ENCODE measurements at regions not wholly inside any gene's neighbourhood (a gene's known extent, or its start where the extent isn't known, plus 50 kb on each side); places are given as distances from the start of the nearest gene placed in this dataset.
"Not testable (repeated sequence)": the region's sequence is repeated elsewhere in the genome, so short reads cannot be mapped to it uniquely, and the experiment has no call there.

DNA sequence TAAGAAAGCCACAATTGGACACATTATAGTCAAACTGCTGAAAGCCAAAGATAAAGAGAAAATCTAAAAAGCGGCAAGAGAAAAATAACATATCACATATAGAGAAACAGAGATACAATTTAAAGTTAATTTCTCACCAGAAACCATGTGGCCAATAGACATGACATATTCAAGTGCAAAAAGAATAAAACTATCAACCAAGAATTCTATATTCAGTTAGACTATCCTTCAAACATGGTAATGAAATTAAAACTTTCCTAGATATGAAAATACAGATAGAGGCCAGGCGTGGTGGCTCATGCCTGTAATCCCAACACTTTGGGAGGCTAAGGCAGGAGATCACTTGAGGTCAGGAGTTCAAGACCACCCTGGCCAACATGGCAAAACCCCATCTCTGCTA is 129.1 kb upstream of the RNF32 start:
- no peak for DNase-seq

DNA sequence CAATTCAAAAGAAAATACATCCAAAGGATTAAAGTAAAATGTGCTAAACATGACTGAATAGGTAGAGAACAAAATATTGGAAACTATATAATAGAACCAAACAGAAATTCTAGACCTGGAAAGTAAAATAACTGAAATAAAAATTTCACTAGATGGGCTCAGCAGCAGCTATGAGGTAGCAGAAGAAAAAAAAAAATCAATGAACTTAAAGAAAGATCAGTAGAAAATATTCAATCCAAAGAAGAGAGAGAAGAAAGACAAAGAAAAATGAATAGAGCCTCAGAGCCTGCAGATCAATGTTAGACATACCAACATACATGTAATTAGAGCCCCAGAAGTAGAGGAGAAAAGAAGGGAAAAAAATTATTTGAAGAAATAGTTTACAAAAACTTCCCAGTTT is 129.6 kb upstream of the RNF32 start:
- no peak for DNase-seq

DNA sequence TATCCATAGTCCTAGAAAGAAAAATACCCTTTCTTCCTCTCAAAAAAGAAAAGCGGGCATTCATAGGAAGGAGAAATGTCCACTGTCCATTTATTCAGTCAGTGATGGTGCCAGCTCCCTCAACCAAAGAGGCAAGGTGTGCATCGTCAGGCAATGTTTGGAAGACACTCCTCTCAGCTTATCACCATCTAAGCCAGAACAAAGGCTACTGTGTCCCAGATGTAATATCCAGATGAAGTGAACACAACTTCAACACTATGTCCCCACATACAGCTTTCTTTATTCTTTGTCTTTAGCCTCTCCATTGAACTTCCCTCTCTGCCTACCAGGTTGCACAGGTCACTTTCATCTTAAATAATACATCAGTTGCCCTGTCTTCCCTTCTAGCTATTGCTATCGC is 131.4 kb upstream of the RNF32 start:
- no peak for DNase-seq

DNA sequence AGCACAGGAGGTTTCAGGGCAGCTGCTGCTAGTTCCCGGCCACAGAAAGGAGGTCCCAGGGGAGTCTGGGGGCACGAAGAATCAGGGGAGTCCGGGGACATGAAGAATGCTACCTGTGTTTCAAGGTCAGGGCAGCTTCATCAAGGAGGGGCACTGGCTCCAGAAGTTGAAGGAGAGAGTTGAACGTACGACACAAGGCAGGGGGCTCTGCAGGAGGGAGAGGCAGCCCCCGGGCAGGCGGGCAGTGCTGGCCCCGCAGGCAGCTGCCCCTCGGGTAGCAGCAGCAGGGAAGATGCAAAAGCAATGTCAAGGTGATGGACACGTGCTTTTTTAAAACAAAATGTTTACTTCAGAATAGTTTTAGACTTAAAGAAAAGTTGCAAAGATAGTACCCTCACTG is 134.7 kb upstream of the RNF32 start:
- DNase-seq, result no peak

DNA sequence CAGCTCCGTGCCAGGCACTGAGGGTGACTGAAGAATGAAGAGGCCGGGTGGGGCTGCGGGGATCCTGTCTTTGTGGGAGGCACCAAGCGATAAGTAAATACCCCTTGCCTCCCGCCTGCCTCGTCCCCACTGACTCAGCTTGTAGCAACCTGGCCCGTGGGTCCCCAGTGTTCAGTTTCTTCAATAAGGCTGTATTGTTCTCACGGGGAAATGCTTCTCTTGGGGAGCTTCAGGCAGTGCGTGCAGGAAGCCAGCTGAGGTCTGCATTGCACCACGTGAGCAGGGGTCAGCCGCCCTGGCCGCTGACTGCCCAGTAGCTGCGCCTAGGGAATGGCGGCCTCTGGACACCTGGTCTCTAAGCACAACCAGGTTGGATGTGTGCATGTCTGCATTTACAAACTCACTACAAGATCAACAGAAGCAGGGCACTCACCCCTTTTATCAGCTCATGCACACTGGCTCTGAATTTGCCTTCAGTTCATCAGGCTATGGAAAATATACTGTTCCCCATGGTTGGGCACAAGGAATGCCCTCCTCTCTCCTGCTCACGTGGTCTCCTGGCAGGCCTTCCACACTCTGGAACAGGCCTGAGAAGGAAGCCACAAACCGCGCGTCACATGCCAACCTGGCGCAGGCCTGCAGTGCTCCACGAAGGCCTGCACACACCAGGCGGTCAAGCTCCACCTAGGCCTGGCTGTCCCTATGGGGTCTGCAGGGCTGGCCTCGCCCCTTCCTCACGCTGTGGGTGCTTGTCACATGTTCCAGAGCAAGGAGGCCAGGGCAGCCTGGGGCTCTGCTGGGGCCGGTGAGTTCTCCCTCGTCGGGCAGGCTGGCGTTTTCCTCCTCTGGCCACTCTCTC is 135.7 kb upstream of the RNF32 start:
- DNase-seq, result no peak

DNA sequence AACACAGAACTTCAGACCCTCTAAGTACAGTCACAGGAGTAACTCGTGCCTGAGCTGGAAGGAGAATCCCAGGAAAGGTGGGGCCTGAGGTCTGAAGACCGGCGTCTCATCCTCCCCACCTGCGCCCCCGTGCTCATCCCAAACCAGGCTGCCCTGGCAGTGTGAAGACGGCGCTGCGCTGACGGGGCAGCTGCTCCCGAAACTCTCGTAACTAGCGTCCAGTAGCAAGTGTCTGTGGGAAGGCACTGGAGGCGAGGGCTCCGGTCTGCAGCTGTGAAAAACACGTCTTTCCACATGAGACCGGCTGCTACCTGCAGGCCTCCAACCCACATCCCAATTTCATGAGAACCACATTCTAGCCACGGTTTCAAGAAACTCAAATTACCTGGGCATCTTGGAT is 136.6 kb upstream of the RNF32 start:
- DNase-seq, result no peak

DNA sequence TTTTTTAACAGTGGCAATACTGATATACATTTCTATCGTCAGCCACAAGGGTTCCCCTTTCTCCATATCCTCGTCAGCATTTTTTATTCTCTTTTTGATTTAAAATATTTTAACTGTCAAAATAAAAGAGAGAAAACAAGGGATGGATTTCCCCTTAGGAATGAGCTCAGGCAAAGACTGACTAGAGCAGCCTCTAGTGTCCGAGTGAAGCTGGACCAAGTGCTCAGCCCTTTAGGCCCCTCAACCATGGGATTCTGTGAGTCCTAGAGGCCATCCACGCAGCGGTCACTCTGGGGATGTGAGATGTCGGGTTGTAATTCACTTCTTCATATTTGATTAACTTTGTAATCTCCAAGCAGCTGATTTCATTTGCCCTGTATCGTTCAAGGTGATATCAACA is 137.4 kb upstream of the RNF32 start:
- no peak for DNase-seq

DNA sequence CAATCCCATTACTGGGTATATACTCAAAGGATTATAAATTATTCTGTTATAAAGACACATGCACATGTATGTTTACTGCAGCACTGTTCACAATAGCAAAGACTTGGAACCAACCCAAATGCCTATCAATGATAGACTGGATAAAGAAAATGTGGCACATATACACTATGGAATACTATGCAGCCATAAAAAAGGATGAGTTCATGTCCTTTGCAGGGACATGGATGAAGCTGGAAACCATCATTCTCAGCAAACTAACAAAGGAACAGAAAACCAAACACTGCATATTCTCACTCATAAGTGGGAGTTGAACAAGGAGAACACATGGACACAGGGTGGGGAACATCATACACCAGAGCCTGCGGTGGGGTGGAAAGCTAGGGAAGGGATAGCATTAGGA is 138.8 kb upstream of the RNF32 start:
- DNase-seq, result not testable (repeated sequence)

DNA sequence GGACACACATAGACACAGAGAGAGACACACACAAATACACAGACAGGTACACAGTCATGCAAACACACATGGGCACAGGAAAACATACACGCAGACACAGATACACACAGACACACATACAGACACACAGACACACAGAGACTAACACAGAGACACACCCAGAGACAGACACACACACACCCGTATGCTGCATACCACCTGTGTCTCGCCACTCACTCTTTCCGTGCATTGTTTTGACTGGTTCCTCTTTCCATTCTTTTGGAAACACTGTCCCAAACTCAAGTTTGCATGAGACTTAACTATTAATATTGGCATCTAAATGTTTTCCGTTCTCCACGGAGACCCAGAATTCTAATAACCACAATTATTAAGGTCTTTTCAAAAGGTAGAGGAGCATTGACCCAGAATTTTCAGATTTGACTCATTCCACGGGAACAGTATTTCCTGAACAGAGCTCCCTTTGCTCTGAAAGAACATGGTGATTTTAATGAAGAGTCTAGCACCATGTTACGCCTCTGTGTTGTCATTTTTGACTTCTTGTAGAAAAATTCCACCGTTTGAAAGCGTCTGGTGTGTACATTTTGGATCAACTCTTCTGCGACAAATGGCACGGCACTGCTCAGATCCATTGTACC is 141.2 kb upstream of the RNF32 start:
- no peak for DNase-seq

DNA sequence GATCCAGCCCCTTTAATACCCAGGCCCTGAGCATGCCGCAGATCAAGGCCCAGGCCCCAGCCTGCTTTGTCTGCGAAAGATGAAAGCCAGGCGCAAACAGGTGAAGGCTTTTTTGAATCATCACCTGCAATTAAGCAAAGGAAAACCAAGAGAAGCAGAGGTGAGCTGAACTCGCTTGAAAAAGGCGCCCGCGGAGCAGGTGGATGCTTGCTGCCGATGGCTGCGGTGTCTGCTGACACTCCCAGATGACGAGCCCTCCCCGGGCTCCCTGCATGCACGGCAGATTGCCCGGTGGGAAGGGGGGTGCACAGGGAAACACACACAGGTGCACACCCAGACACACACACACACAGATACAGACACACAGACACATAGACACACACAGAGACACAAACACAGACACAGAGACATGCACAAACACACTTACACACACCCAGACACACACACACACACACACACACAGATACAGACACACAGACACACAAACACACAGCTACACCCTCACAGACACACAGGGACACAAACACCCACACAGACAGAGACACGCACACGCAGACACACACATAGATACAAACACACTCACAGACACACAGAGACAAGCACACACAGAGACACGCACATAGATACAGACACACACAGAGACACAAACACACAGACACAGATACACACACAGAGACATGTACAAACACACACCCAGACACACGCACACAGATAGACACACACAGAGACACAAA is 142.6 kb upstream of the RNF32 start:
- DNase-seq, result no peak

DNA sequence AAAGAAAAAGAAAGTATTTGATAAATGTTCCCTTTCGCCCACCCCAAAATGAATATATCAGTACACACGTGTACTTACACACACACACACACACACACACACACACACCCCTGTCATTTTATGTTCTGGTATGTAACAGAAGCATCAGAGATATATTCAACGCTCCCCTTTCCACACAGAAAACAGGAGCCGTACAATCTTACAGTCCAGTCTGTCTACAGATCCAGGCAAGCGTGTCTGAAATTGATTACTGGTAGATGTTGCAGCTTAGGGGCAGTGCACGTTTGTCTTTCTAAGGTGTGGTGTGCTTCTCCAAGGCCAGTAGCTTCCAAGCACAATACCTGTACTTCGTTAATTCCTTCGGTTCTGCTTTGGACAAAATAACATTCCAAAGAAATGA is 143.7 kb upstream of the RNF32 start:
- no peak for DNase-seq

DNA sequence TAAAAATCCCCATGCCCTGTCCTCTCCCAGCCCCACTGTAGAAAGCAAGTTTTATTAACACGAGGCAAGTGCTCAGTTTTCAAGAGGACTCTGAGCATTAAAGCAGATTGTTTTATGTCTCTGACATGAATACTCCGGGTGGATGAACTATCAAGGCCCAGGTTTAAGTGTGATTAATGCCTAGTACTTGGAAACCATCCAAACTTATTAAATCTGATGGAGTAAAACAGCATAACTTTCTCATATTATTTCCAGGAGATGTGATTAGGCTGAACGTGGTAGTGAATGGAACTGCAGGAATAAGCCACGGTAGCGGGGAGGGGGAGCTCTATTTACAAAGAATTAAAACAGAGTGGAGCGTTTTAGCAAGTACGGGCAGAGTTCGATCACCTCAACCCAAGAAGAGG is 144.2 kb upstream of the RNF32 start:
- no peak for DNase-seq

DNA sequence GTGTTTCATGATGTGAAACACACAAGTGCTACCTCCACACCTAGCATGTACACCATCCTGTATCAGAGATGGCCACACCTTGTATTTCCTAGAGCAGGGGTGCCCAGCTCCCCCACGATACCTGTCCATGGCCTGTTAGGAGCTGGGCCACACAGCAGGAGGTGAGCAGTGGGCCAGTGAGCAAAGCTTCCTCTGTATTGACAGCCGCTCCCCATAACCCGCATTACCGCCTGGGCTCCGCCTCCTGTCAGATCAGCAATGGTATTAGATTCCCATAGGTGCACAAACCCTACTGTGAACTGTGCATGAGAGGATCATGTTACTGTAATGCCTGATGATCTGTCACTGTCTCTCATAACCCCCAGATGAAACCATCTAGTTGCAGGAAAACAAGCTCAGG is 145.6 kb upstream of the RNF32 start:
- DNase-seq, result no peak

DNA sequence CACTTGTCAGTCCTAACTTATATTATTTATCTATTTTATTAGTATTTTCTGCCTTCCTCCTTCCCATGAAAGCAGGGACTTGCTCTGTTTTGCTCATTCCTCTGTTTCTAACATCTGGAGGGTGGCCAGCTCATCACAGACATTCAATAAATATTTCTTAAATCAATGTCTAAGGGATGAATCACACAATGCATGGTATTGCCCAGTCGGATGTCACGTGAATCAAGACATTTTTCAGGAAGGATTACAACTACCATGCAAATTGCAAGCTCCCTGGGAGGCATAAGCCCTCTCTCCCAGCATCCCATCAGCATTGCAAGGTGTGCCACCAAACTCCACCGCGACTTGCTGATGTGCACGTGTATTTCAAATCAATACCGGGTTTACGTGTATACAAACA is 146.6 kb upstream of the RNF32 start:
- no peak for DNase-seq

DNA sequence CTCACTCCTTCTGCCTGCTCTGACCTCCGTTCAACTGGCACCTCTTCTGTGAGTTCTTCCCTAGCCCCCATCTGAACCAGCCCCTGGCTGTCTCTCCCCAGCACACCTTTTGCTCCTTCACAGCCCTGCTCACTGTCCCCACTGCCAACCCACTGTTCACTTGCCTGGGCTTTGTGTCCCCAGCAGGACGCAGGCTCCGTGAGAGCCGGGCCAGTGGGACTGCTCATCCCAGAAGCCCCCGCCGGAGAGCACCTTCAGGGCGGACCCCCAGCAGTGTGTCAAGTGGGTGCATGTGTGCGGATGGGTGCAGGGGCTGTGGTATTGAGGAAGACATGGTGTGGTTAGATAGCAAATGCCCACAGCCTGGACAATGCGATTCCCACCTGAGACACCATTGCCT is 148.4 kb upstream of the RNF32 start:
- no peak for DNase-seq

DNA sequence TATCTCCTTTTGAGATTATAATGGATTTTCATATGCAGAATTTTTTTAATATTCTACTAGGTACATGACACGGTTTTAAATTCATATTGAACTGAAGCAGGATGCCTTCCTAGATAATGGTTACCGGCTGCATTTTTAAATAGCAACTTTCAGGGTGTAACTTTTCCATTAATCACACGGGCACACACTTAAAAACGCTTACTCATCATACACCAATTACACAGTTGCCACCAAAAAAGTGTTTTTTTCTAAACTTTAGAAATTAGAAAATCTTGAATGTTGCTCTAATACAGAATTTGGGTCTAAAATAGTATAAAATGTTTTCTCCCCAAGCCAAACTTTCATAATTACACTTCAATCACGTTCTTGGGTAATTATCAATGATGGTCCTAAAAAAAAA is 149.1 kb upstream of the RNF32 start:
- no peak for DNase-seq

DNA sequence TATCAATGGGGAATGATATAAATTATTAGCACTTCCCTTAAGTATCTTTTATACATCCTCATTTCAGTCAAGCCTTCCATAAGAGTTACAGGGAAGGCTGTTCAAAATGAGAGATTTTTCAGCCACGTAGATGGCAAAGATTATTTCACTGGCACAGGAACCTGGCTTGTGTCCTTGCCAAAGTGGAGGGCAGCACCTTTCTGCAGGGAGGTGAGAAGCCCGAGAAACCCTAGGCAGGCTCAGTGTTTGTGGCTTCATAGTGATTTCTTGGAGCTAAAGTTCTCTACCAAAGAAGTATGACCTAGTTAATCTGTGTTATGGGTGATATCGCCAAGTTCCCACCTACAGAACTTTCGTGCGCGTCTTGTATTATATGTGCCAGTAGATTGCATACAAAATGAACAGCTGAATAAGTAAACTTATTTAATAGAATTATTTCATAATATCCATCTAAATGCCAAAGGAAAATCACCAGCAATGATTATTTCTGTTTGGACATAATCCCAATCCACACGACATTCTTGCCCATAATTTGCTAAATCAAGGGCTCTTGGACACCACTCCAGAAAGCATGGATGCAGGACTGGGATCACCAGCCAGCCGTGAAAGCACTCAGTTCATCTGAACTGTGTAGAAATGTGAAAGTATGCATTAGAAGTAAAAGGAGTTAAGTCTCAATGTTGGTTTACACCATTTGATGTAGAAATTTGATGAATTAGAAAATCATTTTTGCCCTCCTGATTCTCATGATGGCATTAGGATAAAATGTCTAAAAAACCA is 150.4 kb upstream of the RNF32 start:
- no peak for DNase-seq

DNA sequence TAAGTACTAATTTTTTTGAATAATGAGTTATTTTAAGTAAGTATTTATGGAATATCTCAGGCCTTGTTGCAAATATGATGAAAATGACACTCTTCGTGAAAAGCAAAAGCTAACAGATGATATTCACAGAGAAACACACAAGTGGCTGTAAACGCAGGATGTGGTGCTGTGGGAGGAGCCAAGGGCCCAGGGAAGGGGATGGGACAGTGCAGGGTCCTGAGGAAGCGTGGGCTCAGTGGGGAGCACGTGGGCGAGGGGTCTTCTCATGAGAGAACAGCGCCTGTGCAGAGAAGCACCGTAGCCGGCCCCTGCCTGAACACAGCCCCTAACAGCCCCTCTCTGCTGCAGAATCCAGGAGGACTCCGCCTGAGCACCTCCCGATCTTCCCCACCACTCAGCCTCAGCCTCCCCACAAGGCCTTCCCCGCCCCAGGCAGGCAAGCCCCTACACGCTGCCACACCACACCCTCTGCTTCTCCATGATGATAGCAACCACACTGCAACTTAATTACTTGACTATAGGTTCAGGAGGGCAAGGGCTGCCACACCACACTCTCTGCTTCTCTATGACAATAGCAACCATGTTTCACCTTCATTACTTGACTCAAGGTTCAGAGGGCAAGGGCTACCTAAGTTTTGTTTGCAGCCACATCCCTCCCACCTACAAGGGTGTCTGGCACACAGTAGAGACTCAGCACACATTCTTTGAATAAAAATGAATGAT is 152.6 kb upstream of the RNF32 start:
- no peak for DNase-seq

DNA sequence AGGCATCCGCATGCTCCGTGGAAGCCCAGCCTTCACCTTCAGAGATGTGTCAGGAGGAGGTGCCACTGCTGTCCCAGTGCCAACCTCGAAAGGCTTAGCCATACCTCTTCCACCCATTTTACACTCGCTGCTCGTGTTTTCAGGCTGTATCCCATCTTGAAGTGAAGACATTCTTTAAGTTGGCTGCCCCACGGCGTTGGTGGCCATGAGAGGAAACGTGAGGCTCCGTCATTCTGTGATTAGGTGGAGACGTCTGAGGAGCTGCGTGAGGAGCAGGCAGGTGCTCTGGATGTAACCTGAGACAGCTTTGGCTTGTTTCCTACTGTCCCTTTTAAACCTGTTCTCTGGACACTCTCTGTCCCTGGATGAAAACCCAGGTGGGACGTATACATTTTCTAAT is 159.9 kb upstream of the RNF32 start:
- no peak for DNase-seq

DNA sequence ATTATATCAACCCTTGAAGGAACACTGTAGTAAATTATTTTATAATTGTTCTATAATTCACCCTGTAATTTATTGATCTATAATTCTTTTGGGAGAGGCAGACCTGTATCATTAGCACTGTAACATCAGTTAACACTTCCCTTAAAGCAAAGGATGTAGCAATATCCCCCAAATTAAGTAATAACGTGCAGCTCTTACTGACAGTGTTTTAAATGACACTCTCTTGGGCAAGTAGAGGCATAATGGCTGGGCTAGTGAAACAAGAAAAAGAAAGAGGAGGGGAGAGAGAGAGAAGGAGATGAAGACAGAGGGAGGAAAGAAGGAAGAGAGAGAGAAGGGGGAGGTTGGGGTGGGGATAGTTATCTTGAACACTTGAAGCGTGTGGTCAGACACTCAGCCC is 161.0 kb upstream of the RNF32 start:
- no peak for DNase-seq

DNA sequence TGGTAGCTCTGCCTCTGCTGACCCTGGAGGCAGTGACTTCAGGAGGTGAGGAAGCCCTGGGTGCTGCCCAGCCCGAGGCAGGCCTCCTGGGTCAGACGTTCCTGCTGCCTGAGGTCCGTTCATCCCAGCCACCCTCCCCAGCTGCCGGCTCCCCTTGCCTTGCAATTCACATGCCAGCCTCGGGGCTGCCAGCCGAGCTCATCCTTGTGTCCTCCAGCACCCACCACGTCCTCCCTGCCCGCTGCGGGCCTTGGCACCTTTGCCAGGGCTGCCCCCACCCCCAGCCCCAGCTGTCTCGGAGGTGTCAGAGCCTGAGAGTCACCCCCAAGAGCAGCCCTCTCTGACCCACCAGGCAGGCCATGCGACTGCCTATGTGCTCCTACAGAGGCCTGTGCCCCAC is 162.1 kb upstream of the RNF32 start:
- no peak for DNase-seq

DNA sequence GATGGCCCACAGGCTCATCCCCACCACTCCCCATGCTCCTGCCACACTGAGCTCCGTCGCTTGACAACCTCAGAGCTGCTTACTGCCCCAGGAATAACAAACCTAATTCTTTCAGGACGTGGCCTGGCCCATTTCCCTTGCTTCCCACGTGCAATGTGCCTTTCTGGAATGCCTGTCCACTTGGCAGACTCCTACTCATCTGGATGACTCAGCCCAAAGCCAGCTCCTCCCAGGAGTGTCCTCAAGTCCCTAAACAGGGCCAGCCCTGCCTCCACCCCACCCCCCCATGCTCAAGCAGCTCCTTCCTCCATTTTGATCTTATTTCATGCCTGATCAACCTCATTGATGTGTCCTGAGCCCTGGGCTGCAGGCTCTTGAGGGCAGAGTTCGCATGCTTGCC is 164.9 kb upstream of the RNF32 start:
- peak; percentile 26 for DNase-seq

DNA sequence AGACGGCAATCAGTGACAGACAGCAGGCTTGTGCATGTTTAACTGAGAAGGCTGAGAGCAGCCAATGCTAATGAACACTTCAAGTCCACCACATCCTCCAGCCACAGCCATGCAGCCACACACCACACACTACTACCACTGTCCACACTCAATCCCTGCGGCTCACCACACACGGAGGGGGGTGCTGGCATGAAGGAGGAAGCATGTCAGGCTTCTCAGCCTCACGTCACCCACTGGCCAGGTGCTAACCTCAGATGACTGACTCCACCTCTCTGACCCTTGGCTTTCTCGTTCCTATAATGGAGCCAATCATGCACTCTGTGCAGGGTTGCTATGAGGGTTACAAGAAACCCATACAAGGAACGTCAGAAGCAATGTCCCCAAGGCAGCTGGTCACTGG is 165.4 kb upstream of the RNF32 start:
- peak; percentile 50 for DNase-seq
